ENCODE measurements at regions not wholly inside any gene's neighbourhood (a gene's known extent, or its start where the extent isn't known, plus 50 kb on each side); places are given as distances from the start of the nearest gene placed in this dataset.

GRCh38 chr3:952906-953305 is 139.9 kb upstream of the CNTN6 start:
- no peak for TF ChIP-seq CTCF (conservative IDR thresholded peaks at IDR 0.05; ENCODE audit: low read depth, low read length)
- no peak overlapping the region for H3K4me3 ChIP-seq (ENCODE audit: low read length)
- DNase-seq (ENCODE audit: low read depth), result no peak

DNA sequence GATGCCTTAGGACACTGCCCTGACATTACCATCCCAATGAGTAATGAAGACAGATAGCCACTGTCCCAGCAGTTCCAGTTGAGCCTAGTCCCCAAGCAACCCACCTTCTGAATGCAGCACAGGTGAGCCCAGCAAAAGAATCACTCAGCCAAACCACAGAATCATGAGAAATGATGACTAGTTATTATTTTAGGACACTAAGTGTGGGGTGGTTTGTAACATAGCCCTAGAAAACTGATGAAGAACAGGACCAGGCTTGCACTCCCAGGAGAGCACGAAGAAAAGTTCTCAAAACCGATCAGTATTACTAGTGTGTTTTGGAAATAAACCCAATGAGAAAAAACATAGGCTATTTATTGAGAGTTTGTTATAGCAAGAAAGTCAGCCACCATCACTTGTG is 129.6 kb upstream of the CNTN6 start:
- TF ChIP-seq CTCF (conservative IDR thresholded peaks at IDR 0.05; ENCODE audit: low read depth, low read length), result no peak
- DNase-seq (ENCODE audit: low read depth), result no peak
- no peak overlapping the region for H3K4me3 ChIP-seq (ENCODE audit: low read length)

- no peak for TF ChIP-seq CTCF (conservative IDR thresholded peaks at IDR 0.05; ENCODE audit: low read depth, low read length)
- no peak overlapping the region for H3K4me3 ChIP-seq (ENCODE audit: low read length)
- no peak for DNase-seq (ENCODE audit: low read depth)
These were observed 129.1 kb upstream of the CNTN6 start for GRCh38 chr3:963755-964154.

DNA sequence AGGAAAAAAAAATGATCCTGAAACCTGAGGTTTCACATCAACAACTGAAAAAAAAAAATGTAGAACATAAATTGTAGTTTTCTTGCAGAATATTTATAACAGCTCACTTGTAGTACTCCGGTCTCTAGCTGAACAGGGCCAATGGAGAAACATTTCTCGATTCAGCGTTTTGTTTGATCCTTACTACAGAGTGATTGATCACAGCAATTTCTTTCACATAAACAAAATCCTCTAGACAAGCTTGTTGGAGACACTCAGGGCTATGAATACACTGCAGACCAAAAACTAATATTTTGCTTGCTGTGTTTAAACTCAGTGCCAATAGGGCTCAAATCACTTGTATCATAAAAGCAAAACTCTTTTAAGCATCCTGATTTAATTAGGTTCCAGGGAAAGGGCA is 127.0 kb upstream of the CNTN6 start:
- TF ChIP-seq CTCF (conservative IDR thresholded peaks at IDR 0.05; ENCODE audit: low read depth, low read length), result no peak
- DNase-seq (ENCODE audit: low read depth), result no peak
- H3K4me3 ChIP-seq (ENCODE audit: low read length), result no peak overlapping the region

DNA sequence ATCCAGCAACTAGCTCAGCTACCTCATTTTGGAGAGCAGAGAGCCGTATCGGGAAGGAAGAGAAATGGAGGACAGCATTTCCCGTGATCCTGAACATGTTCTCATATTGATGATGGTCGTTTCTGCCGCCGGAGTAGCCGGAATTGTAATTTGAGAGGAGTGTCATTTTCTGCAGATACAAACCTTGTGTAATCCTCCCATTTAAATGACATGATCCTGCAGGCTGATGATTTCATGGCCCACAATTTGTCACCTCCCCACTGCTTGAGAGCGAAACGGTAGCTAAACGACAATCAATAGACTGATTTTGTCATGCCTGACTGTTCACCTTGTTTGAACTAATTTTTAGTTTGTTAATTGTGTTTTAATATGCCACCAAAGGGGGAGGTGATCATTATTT is 126.5 kb upstream of the CNTN6 start:
- TF ChIP-seq CTCF (conservative IDR thresholded peaks at IDR 0.05; ENCODE audit: low read depth, low read length), result no peak
- DNase-seq (ENCODE audit: low read depth), result no peak
- H3K4me3 ChIP-seq (ENCODE audit: low read length), result no peak overlapping the region

DNA sequence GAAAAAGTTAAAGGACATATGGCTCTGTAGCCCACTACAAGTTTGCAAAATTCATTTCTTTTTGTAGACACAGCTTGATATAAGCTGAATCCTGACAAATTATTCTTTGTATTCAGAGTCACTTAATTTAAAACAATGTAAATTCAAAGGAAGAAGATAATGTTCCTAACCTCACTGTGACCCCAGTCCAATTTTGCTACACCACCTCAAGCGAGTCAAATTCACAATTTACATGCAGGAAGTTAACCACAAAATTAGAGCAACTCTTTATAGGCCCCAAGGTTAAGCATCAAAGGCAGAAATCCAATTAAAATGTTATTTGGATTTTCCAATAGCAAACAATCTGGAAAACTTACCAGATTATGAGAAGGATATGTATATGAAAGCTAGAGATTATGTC is 119.5 kb upstream of the CNTN6 start:
- DNase-seq (ENCODE audit: low read depth), result no peak
- H3K4me3 ChIP-seq (ENCODE audit: low read length), result no peak overlapping the region
- no peak for TF ChIP-seq CTCF (conservative IDR thresholded peaks at IDR 0.05; ENCODE audit: low read depth, low read length)

DNA sequence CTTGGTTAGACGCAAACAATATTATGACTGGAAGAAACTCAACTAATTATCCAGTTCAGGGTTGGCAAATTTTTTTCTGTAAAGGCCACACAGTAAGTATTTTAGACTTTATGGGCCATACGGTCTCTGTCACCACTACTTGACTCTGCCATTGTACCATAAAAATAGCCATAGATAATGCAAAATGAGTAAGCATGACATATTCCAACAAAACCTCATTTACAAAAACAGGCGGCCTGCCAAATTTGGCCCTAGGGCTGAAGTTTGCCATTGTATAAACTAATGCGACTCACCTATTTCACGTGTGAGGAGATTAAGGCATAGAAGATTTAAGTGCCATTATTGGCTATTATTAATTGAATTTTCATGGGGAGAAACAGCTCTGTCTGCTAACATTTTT is 116.8 kb upstream of the CNTN6 start:
- TF ChIP-seq CTCF (conservative IDR thresholded peaks at IDR 0.05; ENCODE audit: low read depth, low read length), result no peak
- no peak for DNase-seq (ENCODE audit: low read depth)

More for the DNA sequence above, 116.8 kb upstream of the CNTN6 start:
- no peak overlapping the region for H3K4me3 ChIP-seq (ENCODE audit: low read length)

All from retinal pigment epithelial cell (primary cell).